Stimulated activated naive CD8-positive, alpha-beta T cell treated with anti-CD3 and anti-CD28 coated beads, Interleukin-15, amount 100 ng/mL, for 72 hours (primary cell): ENCODE measurements at regions not wholly inside any gene's neighbourhood (a gene's known extent, or its start where the extent isn't known, plus 50 kb on each side); places are given as distances from the start of the nearest gene placed in this dataset.

Experiments used
- ATAC-seq: fragments of 150-1000 bp; cut with Tn5 transposase; 2 replicates; pipeline ENCODE4 v1.10.0; 2021; ENCODE audit warnings: mild to moderate bottlenecking, moderate library complexity
- DNase-seq, 2 donors: peaks; one replicate each; pipeline ENCODE4 v3.0.0; 2021 to 2022
- H3K27ac Mint-ChIP-seq, 2 donors: one replicate each; pipeline ENCODE4 v1.8.0; 2022; ENCODE audit warnings: mild to moderate bottlenecking in 2 of 2, mixed read lengths in 2 of 2, moderate library complexity in 2 of 2
- H3K27me3 Mint-ChIP-seq: one replicate; pipeline ENCODE4 v1.8.0; 2022; ENCODE audit warnings: mixed read lengths
- H3K4me1 Mint-ChIP-seq: one replicate; pipeline ENCODE4 v1.8.0; 2022; ENCODE audit warnings: mild to moderate bottlenecking, mixed read lengths
- H3K4me3 Mint-ChIP-seq, 2 donors: one replicate each; pipeline ENCODE4 v1.8.0; 2022; ENCODE audit warnings: mild to moderate bottlenecking in 2 of 2, mixed read lengths in 2 of 2, moderate library complexity in 1 of 2
- H3K9me3 Mint-ChIP-seq, 2 donors: one replicate each; pipeline ENCODE4 v1.8.0; 2022; ENCODE audit warnings: mixed read lengths in 2 of 2

DNA sequence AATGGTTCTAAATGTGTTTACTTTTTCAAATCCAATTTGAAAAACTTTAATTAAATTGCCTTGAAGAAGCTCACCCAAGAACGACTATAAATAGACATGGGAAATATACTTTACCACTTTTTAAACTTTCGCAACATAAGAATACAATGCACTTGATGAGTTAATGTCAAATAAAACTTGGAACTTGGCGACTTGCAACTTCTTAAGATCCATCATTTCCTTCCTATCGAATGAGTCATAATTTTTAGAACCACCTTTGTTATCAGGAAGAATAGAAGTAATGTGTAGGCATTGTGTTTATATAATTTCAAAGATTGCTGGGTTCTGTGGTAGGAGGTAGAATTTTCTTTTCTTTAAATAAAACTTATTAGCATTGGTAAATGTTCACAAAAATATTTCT is 1417.4 kb upstream of the FLRT2 start:
- Mint-ChIP-seq H3K27ac (no peak overlapping the region), H3K27me3 (no peaks in the 10 kb centered on the region), H3K4me1 (no peaks in the 10 kb centered on the region), H3K9me3 (peaks cover 10 to 12% of the 10 kb centered on the region in 2 donors), H3K4me3 (no peak overlapping the region)
- no peak for ATAC-seq
- no peak for DNase-seq

GRCh38 chr14:84125676-84126075 is 1404.3 kb upstream of the FLRT2 start:
- no peak overlapping the region for H3K4me3 Mint-ChIP-seq
- no peak for DNase-seq
- H3K27ac Mint-ChIP-seq, result no peak overlapping the region
- no peaks in the 10 kb centered on the region for H3K27me3 Mint-ChIP-seq
- no peaks in the 10 kb centered on the region for H3K9me3 Mint-ChIP-seq
- no peak for ATAC-seq
- H3K4me1 Mint-ChIP-seq, result no peaks in the 10 kb centered on the region

- Mint-ChIP-seq H3K27me3 (no peaks in the 10 kb centered on the region), H3K4me3 (no peak overlapping the region), H3K27ac (no peak overlapping the region), H3K4me1 (no peaks in the 10 kb centered on the region), H3K9me3 (no peaks in the 10 kb centered on the region)
- DNase-seq (no peak), ATAC-seq (no peak)
These were observed 1402.4 kb upstream of the FLRT2 start for GRCh38 chr14:84127495-84127894.

GRCh38 chr14:84128050-84128449 is 1401.9 kb upstream of the FLRT2 start:
- ATAC-seq, result no peak
- no peak for DNase-seq

DNA sequence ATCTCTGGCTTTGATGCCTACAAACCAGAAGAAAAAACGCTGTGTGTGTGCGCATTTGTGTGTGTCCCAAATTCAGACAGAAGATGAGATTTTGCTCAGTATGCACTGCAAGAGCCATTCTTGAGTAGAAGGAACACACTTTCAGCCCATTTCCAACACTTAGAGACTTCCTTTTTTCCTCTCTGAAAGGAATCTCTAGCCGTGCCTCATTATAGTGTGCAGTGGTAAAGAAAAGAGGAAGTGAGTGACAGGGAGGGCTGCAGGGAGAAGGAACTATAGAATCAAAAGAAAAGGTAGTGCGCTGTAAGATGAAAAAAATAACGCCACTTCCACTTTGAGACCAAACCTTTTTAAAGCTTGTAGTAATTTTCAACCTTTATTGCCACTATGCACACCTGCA is 1400.9 kb upstream of the FLRT2 start:
- Mint-ChIP-seq H3K9me3 (no peaks in the 10 kb centered on the region), H3K4me3 (no peak overlapping the region), H3K27me3 (no peaks in the 10 kb centered on the region), H3K27ac (no peak overlapping the region), H3K4me1 (no peaks in the 10 kb centered on the region)
- DNase-seq, result no peak
- no peak for ATAC-seq

More at GRCh38 chr14:84128050-84128449, 1401.9 kb upstream of the FLRT2 start:
- Mint-ChIP-seq H3K27me3 (no peaks in the 10 kb centered on the region), H3K4me3 (no peak overlapping the region), H3K9me3 (no peaks in the 10 kb centered on the region), H3K4me1 (no peaks in the 10 kb centered on the region), H3K27ac (no peak overlapping the region)

DNA sequence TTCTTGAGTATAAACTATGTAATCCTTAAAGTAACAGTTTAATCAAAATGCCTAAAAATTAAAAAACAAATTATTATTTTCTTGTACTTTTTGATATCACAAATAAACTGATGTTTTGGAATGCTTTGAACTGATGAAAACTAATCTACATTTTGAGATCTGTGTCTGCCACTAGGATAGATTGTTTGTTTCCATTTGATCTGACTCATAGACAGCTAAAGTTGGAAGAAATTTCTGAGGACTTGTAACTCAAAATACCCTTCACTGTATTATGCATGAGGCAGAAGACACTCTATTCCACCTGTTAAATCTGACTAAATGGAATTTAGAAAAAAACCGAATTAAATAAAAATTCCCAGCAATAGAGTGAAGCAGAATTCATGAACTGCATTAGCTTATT is 1400.0 kb upstream of the FLRT2 start:
- Mint-ChIP-seq H3K4me1 (no peaks in the 10 kb centered on the region), H3K27ac (no peak overlapping the region), H3K4me3 (no peak overlapping the region), H3K9me3 (no peaks in the 10 kb centered on the region), H3K27me3 (no peaks in the 10 kb centered on the region)
- DNase-seq, result no peak
- ATAC-seq, result no peak

DNA sequence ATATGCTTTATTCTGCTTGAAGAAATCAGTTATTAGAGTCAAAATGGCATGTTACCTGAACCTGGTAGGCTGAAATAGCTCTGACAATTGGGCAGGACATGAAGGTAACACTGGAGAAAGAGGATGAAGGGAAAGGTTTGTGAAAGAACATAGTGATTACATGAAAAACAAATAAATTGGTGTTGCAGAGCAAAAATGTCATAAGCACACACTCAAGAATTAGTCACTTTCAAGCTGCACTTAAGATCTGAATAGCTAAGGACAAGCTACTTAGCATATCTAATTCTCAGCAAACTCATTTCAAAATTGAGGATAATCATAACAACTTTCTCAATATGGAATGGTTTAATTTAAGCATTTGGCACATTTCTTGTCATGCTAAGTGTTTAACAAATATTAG is 1398.0 kb upstream of the FLRT2 start:
- H3K9me3 Mint-ChIP-seq, result peaks cover 14% of the 10 kb centered on the region in 2 donors
- H3K27ac Mint-ChIP-seq, result no peak overlapping the region
- ATAC-seq (no peak), DNase-seq (no peak)
- no peaks in the 10 kb centered on the region for H3K4me1 Mint-ChIP-seq
- H3K27me3 Mint-ChIP-seq, result no peaks in the 10 kb centered on the region
- H3K4me3 Mint-ChIP-seq, result no peak overlapping the region

- Mint-ChIP-seq H3K27ac (no peak overlapping the region), H3K27me3 (no peaks in the 10 kb centered on the region)
These were observed 1385.8 kb upstream of the FLRT2 start for GRCh38 chr14:84144166-84144565.

GRCh38 chr14:84152452-84152851 is 1377.5 kb upstream of the FLRT2 start:
- H3K4me3 Mint-ChIP-seq, result no peak overlapping the region
- peaks cover 6 to 22% of the 10 kb centered on the region in 2 donors for H3K9me3 Mint-ChIP-seq
- ATAC-seq (no peak), DNase-seq (no peak)
- no peak overlapping the region for H3K27ac Mint-ChIP-seq
- no peaks in the 10 kb centered on the region for H3K27me3 Mint-ChIP-seq
- H3K4me1 Mint-ChIP-seq, result no peaks in the 10 kb centered on the region

More at GRCh38 chr14:84144166-84144565, 1385.8 kb upstream of the FLRT2 start:
- no peak for DNase-seq
- no peak overlapping the region for H3K4me3 Mint-ChIP-seq
- ATAC-seq, result no peak
- no peaks in the 10 kb centered on the region for H3K4me1 Mint-ChIP-seq
- peaks cover 0 to 6% of the 10 kb centered on the region in 2 donors for H3K9me3 Mint-ChIP-seq

- Mint-ChIP-seq H3K27me3 (no peaks in the 10 kb centered on the region), H3K27ac (no peak overlapping the region), H3K4me3 (no peak overlapping the region), H3K9me3 (peaks cover 0 to 10% of the 10 kb centered on the region in 2 donors), H3K4me1 (no peaks in the 10 kb centered on the region)
- ATAC-seq (no peak), DNase-seq (no peak)
These were observed 1367.3 kb upstream of the FLRT2 start for GRCh38 chr14:84162633-84163032.

GRCh38 chr14:84167026-84167425 is 1362.9 kb upstream of the FLRT2 start:
- no peak overlapping the region for H3K4me3 Mint-ChIP-seq
- H3K27me3 Mint-ChIP-seq, result no peaks in the 10 kb centered on the region
- DNase-seq, result no peak

GRCh38 chr14:84180336-84180735 is 1349.6 kb upstream of the FLRT2 start:
- no peaks in the 10 kb centered on the region for H3K4me1 Mint-ChIP-seq
- no peak for DNase-seq
- no peak overlapping the region for H3K27ac Mint-ChIP-seq
- H3K27me3 Mint-ChIP-seq, result no peaks in the 10 kb centered on the region
- no peak for ATAC-seq
- H3K4me3 Mint-ChIP-seq, result no peak overlapping the region
- peaks cover 5 to 18% of the 10 kb centered on the region in 2 donors for H3K9me3 Mint-ChIP-seq

More at GRCh38 chr14:84167026-84167425, 1362.9 kb upstream of the FLRT2 start:
- no peak for ATAC-seq
- H3K27ac Mint-ChIP-seq, result no peak overlapping the region
- H3K9me3 Mint-ChIP-seq, result peaks cover 0 to 10% of the 10 kb centered on the region in 2 donors
- H3K4me1 Mint-ChIP-seq, result no peaks in the 10 kb centered on the region

DNA sequence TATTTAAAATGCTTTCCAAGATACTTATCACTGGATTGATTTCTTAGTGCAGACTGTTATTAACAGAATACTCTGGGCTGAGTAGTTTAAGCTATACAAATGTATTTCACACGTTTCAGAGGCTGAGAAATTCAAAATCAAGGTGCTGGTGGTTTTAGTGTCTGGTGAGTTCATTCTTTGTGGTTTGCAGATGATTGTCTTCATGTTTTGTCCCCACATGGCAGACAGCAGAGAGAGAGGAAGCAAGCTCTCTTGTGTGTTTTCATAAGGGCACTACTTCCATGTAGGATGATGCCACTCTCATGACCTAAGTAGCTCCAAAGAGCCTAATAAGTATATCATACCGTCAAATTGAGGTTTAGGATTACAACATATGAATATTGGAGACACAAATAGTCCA is 1348.9 kb upstream of the FLRT2 start:
- H3K4me1 Mint-ChIP-seq, result no peaks in the 10 kb centered on the region
- DNase-seq (no peak), ATAC-seq (no peak)
- no peaks in the 10 kb centered on the region for H3K27me3 Mint-ChIP-seq
- no peak overlapping the region for H3K4me3 Mint-ChIP-seq
- H3K9me3 Mint-ChIP-seq, result peaks cover 12 to 17% of the 10 kb centered on the region in 2 donors
- H3K27ac Mint-ChIP-seq, result no peak overlapping the region

GRCh38 chr14:84195514-84195913 is 1334.4 kb upstream of the FLRT2 start:
- peaks cover 15 to 33% of the 10 kb centered on the region in 2 donors for H3K9me3 Mint-ChIP-seq
- ATAC-seq (no peak), DNase-seq (no peak)
- no peaks in the 10 kb centered on the region for H3K4me1 Mint-ChIP-seq
- H3K4me3 Mint-ChIP-seq, result no peak overlapping the region
- H3K27me3 Mint-ChIP-seq, result no peaks in the 10 kb centered on the region
- no peak overlapping the region for H3K27ac Mint-ChIP-seq

GRCh38 chr14:84197704-84198103 is 1332.2 kb upstream of the FLRT2 start:
- ATAC-seq (no peak), DNase-seq (no peak)
- H3K4me3 Mint-ChIP-seq, result no peak overlapping the region
- peaks cover 15 to 32% of the 10 kb centered on the region in 2 donors for H3K9me3 Mint-ChIP-seq
- H3K27ac Mint-ChIP-seq, result no peak overlapping the region
- H3K27me3 Mint-ChIP-seq, result no peaks in the 10 kb centered on the region
- no peaks in the 10 kb centered on the region for H3K4me1 Mint-ChIP-seq

- Mint-ChIP-seq H3K27me3 (no peaks in the 10 kb centered on the region), H3K4me1 (no peaks in the 10 kb centered on the region), H3K27ac (no peak overlapping the region), H3K4me3 (no peak overlapping the region), H3K9me3 (peaks cover 5 to 18% of the 10 kb centered on the region in 2 donors)
- DNase-seq (no peak), ATAC-seq (no peak)
These were observed 1327.5 kb upstream of the FLRT2 start for GRCh38 chr14:84202486-84202885.

DNA sequence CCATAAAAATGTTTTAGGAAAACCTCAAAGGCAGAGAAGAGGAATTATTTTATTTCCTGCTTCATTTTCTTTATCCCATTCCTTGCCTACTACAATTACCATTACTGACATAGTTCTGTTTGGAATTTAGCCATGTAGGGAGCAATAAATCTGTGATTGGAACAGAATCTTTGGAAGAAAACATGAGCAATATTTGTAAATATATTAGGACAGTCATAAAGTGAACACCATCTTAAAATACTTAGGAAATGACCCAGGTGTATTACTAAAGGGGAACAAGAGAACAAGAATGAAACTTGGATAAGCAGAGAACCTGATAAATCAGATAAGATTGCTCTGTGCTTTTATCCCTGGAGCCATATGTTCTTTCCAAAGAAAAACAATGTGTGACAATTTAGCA is 1326.0 kb upstream of the FLRT2 start:
- DNase-seq (no peak), ATAC-seq (no peak)
- Mint-ChIP-seq H3K27ac (no peak overlapping the region), H3K4me1 (no peaks in the 10 kb centered on the region), H3K9me3 (peaks cover 10 to 25% of the 10 kb centered on the region in 2 donors), H3K27me3 (no peaks in the 10 kb centered on the region), H3K4me3 (no peak overlapping the region)
